Cardiac muscle cell (in vitro differentiated cells and primary cell): ENCODE measurements at regions not wholly inside any gene's neighbourhood (a gene's known extent, or its start where the extent isn't known, plus 50 kb on each side); places are given as distances from the start of the nearest gene placed in this dataset.

Experiments used
- DNase-seq, 2 donors: peaks; one replicate each; pipeline versions ENCODE4 v3.0.0 to v3.0.0-alpha.2; 2010 to 2017; ENCODE audit warnings: low read depth in 1 of 2, low spot score in 1 of 2
- H3K27ac ChIP-seq: fragments of 200-600 bp; sonication (generic); 2 replicates; pipeline ENCODE4 v1.5.1; 2016
- H3K27me3 ChIP-seq: fragments of 200-600 bp; sonication (generic); 2 replicates; pipeline ENCODE4 v1.6.0; 2016; ENCODE audit warnings: control low read depth
- H3K36me3 ChIP-seq: fragments of 200-600 bp; sonication (generic); 2 replicates; pipeline ENCODE4 v1.5.1; 2016; ENCODE audit warnings: control low read depth
- H3K4me1 ChIP-seq: fragments of 200-600 bp; sonication (generic); 2 replicates; pipeline ENCODE4 v1.8.1; 2017; ENCODE audit warnings: low read depth, mild to moderate bottlenecking, mixed run types
- H3K4me3 ChIP-seq: fragments of 200-600 bp; sonication (generic); 2 replicates; pipeline ENCODE4 v1.5.1; 2016; ENCODE audit warnings: mild to moderate bottlenecking
- H3K9me3 ChIP-seq: fragments of 200-600 bp; sonication (generic); 2 replicates; pipeline ENCODE4 v1.5.1; 2017; ENCODE audit warnings: low read depth, mild to moderate bottlenecking, control low read depth
- CTCF ChIP-seq: IDR thresholded peaks from 2 replicates; pipeline ENCODE4 v1.5.1; 2012; ENCODE audit warnings: low read depth, mild to moderate bottlenecking, low read length

- no peaks in the 10 kb centered on the region for H3K36me3 ChIP-seq
- H3K27ac ChIP-seq, result no peak overlapping the region
- TF ChIP-seq CTCF, result no peak
- no peak for DNase-seq
- H3K27me3 ChIP-seq, result peaks cover 2% of the 10 kb centered on the region
- H3K4me3 ChIP-seq, result no peak overlapping the region
- H3K9me3 ChIP-seq, result no peaks in the 10 kb centered on the region
- no peaks in the 10 kb centered on the region for H3K4me1 ChIP-seq
These were observed 251.3 kb downstream of the MYCN start for GRCh38 chr2:16191431-16192200.

GRCh38 chr2:16190446-16191270, 250.3 kb downstream of the MYCN start:
- no peak for DNase-seq
- H3K4me3 ChIP-seq, result no peak overlapping the region
- no peak for TF ChIP-seq CTCF
- no peaks in the 10 kb centered on the region for H3K9me3 ChIP-seq
- no peak overlapping the region for H3K27ac ChIP-seq
- no peaks in the 10 kb centered on the region for H3K36me3 ChIP-seq
- peaks cover 2% of the 10 kb centered on the region for H3K27me3 ChIP-seq
- H3K4me1 ChIP-seq, result no peaks in the 10 kb centered on the region

GRCh38 chr2:16189836-16190160, 249.4 kb downstream of the MYCN start:
- no peak overlapping the region for H3K4me3 ChIP-seq
- H3K27ac ChIP-seq, result no peak overlapping the region
- no peaks in the 10 kb centered on the region for H3K9me3 ChIP-seq
- H3K4me1 ChIP-seq, result no peaks in the 10 kb centered on the region
- peaks cover 2% of the 10 kb centered on the region for H3K27me3 ChIP-seq
- DNase-seq, result no peak
- no peak for TF ChIP-seq CTCF
- H3K36me3 ChIP-seq, result no peaks in the 10 kb centered on the region

GRCh38 chr2:16189029-16189835, 248.9 kb downstream of the MYCN start:
- DNase-seq, result no peak
- Histone ChIP-seq H3K4me1 (no peaks in the 10 kb centered on the region), H3K9me3 (no peaks in the 10 kb centered on the region), H3K27me3 (peaks cover 2% of the 10 kb centered on the region), H3K36me3 (no peaks in the 10 kb centered on the region), H3K4me3 (no peak overlapping the region), H3K27ac (no peak overlapping the region)
- no peak for TF ChIP-seq CTCF

GRCh38 chr2:16188261-16188890, 248.0 kb downstream of the MYCN start:
- Histone ChIP-seq H3K9me3 (no peaks in the 10 kb centered on the region), H3K27me3 (peaks cover 2% of the 10 kb centered on the region), H3K36me3 (no peaks in the 10 kb centered on the region), H3K27ac (no peak overlapping the region), H3K4me3 (no peak overlapping the region), H3K4me1 (no peaks in the 10 kb centered on the region)
- TF ChIP-seq CTCF, result no peak
- no peak for DNase-seq
